ENCODE measurements at regions not wholly inside any gene's neighbourhood (a gene's known extent, or its start where the extent isn't known, plus 50 kb on each side); places are given as distances from the start of the nearest gene placed in this dataset.

DNA sequence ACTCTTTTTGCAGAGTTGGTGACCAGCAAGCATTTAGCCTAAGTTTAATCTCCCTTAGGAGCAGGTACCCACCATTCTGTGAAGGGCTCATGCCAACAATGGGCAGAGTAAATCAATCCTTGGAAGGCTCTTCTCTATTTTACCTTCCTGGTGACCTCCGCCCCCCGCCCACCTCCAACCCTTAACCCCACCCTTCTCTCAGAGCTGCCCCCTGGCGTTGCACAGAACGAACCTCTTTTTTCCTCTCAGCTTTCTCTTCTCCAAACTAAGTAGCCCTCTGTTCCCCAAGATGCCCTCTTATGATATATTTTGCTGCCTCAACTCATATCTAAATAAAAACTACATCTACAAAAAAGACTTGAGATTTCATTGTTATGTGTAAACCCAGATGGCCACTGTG is 186.8 kb downstream of the SEC16B start:
- peaks cover 0 to 21% (median 8%) of the 10 kb centered on the region in 7 donors for H3K9me3 Mint-ChIP-seq
- no peak overlapping the region for H3K27ac Mint-ChIP-seq
- no peaks in the 10 kb centered on the region for H3K4me1 Mint-ChIP-seq
- Histone ChIP-seq H3K27ac (ENCODE audit: insufficient read depth, low read length, poor library complexity, severe bottlenecking) (no peak overlapping the region), H3K4me1 (ENCODE audit: control insufficient read depth, insufficient read depth, low read length, poor library complexity, severe bottlenecking) (no peaks in the 10 kb centered on the region), H3K36me3 (ENCODE audit: control insufficient read depth, insufficient read depth, low read length) (no peaks in the 10 kb centered on the region), H3K4me3 (ENCODE audit: low read depth, low read length) (no peak overlapping the region), H3K27me3 (ENCODE audit: control insufficient read depth, insufficient read depth, low read length) (no peaks in the 10 kb centered on the region), H3K9me3 (ENCODE audit: control insufficient read depth in 2 of 2, low read length in 2 of 2) (no peaks in the 10 kb centered on the region)
- H3K36me3 Mint-ChIP-seq = no peaks in the 10 kb centered on the region
- ATAC-seq (ENCODE audit: low read depth in 2 of 2) = no peak
- DNase-seq = no peak
- no peaks in the 10 kb centered on the region for H3K27me3 Mint-ChIP-seq
- H3K4me3 Mint-ChIP-seq = no peak overlapping the region

DNA sequence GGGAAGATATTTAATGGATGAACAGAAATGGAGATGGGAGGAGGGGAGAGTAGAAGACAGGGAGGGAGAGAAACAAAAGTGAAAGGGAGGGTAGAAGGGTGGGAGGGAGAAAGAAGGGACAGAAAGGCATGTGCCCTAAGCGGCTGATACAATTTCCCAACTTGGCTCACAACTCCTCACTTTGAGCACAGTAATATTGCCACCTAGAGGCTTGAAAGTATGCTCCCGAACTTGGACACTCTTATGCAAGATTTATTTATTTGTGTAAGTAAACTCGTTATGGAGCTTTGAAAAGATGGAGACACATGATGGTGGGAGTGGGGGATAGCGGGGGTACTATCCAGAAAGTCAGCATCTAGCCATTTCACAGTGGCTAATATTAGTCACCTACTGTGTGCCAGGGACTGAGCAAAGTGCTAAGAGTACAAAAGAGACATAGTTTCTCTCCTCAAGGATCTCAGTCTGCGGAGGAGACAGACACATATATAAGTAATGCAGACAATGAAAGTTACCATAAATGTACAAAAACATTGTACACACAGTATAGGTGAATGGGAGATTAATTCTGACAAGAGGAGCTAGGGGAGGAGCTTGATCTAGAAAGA is 189.7 kb downstream of the SEC16B start:
- Mint-ChIP-seq H3K4me1 (no peaks in the 10 kb centered on the region), H3K4me3 (no peak overlapping the region), H3K27me3 (no peaks in the 10 kb centered on the region), H3K9me3 (peaks cover 2 to 29% (median 5%) of the 10 kb centered on the region in 7 donors), H3K27ac (no peak overlapping the region), H3K36me3 (no peaks in the 10 kb centered on the region)
- Histone ChIP-seq H3K36me3 (ENCODE audit: control insufficient read depth, insufficient read depth, low read length) (no peaks in the 10 kb centered on the region), H3K4me3 (ENCODE audit: low read depth, low read length) (no peak overlapping the region), H3K27me3 (ENCODE audit: control insufficient read depth, insufficient read depth, low read length) (no peaks in the 10 kb centered on the region), H3K4me1 (ENCODE audit: control insufficient read depth, insufficient read depth, low read length, poor library complexity, severe bottlenecking) (no peaks in the 10 kb centered on the region), H3K9me3 (ENCODE audit: control insufficient read depth in 2 of 2, low read length in 2 of 2) (no peaks in the 10 kb centered on the region), H3K27ac (ENCODE audit: insufficient read depth, low read length, poor library complexity, severe bottlenecking) (no peak overlapping the region)
- DNase-seq (no peak), ATAC-seq (ENCODE audit: low read depth in 2 of 2) (no peak)

GRCh38 chr1:177779166-177779965 is 190.5 kb downstream of the SEC16B start:
- Mint-ChIP-seq H3K4me3 (no peak overlapping the region), H3K27me3 (no peaks in the 10 kb centered on the region), H3K27ac (no peak overlapping the region), H3K36me3 (no peaks in the 10 kb centered on the region), H3K4me1 (no peaks in the 10 kb centered on the region), H3K9me3 (peaks cover 2 to 32% (median 7%) of the 10 kb centered on the region in 7 donors)
- Histone ChIP-seq H3K27me3 (ENCODE audit: control insufficient read depth, insufficient read depth, low read length) (no peaks in the 10 kb centered on the region), H3K36me3 (ENCODE audit: control insufficient read depth, insufficient read depth, low read length) (no peaks in the 10 kb centered on the region), H3K9me3 (ENCODE audit: control insufficient read depth in 2 of 2, low read length in 2 of 2) (no peaks in the 10 kb centered on the region), H3K4me3 (ENCODE audit: low read depth, low read length) (no peak overlapping the region), H3K27ac (ENCODE audit: insufficient read depth, low read length, poor library complexity, severe bottlenecking) (no peak overlapping the region), H3K4me1 (ENCODE audit: control insufficient read depth, insufficient read depth, low read length, poor library complexity, severe bottlenecking) (no peaks in the 10 kb centered on the region)
- no peak for ATAC-seq (ENCODE audit: low read depth in 2 of 2)
- DNase-seq = no peak

- H3K36me3 ChIP-seq (ENCODE audit: control insufficient read depth, insufficient read depth, low read length) = no peaks in the 10 kb centered on the region
Observed at GRCh38 chr1:177775924-177776323, 193.9 kb downstream of the SEC16B start.

GRCh38 chr1:177772386-177772960 is 197.4 kb downstream of the SEC16B start:
- peaks cover 2 to 29% (median 7%) of the 10 kb centered on the region in 7 donors for H3K9me3 Mint-ChIP-seq
- no peaks in the 10 kb centered on the region for H3K4me1 Mint-ChIP-seq

More at GRCh38 chr1:177775924-177776323, 193.9 kb downstream of the SEC16B start:
- no peak for DNase-seq
- H3K27ac ChIP-seq (ENCODE audit: insufficient read depth, low read length, poor library complexity, severe bottlenecking) = no peak overlapping the region
- H3K27ac Mint-ChIP-seq = no peak overlapping the region
- H3K27me3 ChIP-seq (ENCODE audit: control insufficient read depth, insufficient read depth, low read length) = no peaks in the 10 kb centered on the region
- no peaks in the 10 kb centered on the region for H3K27me3 Mint-ChIP-seq
- peaks cover 0 to 2% of the 10 kb centered on the region in 2 experiments for H3K9me3 ChIP-seq (ENCODE audit: control insufficient read depth in 2 of 2, low read length in 2 of 2)
- H3K4me1 ChIP-seq (ENCODE audit: control insufficient read depth, insufficient read depth, low read length, poor library complexity, severe bottlenecking) = no peaks in the 10 kb centered on the region
- ATAC-seq (ENCODE audit: low read depth in 2 of 2) = no peak
- no peaks in the 10 kb centered on the region for H3K36me3 Mint-ChIP-seq
- H3K4me3 ChIP-seq (ENCODE audit: low read depth, low read length) = no peak overlapping the region
- no peaks in the 10 kb centered on the region for H3K4me1 Mint-ChIP-seq
- no peak overlapping the region for H3K4me3 Mint-ChIP-seq
- H3K9me3 Mint-ChIP-seq = peaks cover under 1 to 43% (median 4%) of the 10 kb centered on the region in 7 donors

DNA sequence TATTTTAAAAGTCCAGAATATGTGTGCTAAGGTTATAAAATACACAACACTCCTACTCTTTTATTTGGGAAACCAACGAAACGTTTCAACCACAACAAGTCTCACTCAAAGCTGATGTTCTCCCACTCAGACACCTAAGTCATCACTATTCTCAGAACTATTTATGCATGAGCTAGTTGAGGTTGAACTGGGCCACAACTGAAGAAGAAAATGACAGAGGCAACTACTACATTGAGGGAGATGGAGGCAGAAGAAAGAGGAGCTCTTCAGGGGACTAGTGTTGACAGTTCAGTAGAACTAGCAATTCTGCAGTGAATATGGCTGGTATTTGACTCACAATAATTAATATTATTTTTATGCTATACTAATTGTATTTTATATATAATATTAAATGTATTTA is 198.2 kb downstream of the SEC16B start:
- Mint-ChIP-seq H3K27ac (no peak overlapping the region), H3K4me3 (no peak overlapping the region), H3K27me3 (no peaks in the 10 kb centered on the region), H3K4me1 (no peaks in the 10 kb centered on the region), H3K9me3 (peaks cover 2 to 29% (median 7%) of the 10 kb centered on the region in 7 donors), H3K36me3 (no peaks in the 10 kb centered on the region)
- Histone ChIP-seq H3K4me1 (ENCODE audit: control insufficient read depth, insufficient read depth, low read length, poor library complexity, severe bottlenecking) (no peaks in the 10 kb centered on the region), H3K36me3 (ENCODE audit: control insufficient read depth, insufficient read depth, low read length) (no peaks in the 10 kb centered on the region), H3K4me3 (ENCODE audit: low read depth, low read length) (no peak overlapping the region), H3K27ac (ENCODE audit: insufficient read depth, low read length, poor library complexity, severe bottlenecking) (no peak overlapping the region), H3K27me3 (ENCODE audit: control insufficient read depth, insufficient read depth, low read length) (no peaks in the 10 kb centered on the region), H3K9me3 (ENCODE audit: control insufficient read depth in 2 of 2, low read length in 2 of 2) (peaks cover 0 to 2% of the 10 kb centered on the region in 2 experiments)
- no peak for ATAC-seq (ENCODE audit: low read depth in 2 of 2)
- DNase-seq = no peak

More at GRCh38 chr1:177772386-177772960, 197.4 kb downstream of the SEC16B start:
- no peaks in the 10 kb centered on the region for H3K36me3 Mint-ChIP-seq
- no peak overlapping the region for H3K27ac Mint-ChIP-seq
- ATAC-seq (ENCODE audit: low read depth in 2 of 2) = no peak
- Histone ChIP-seq H3K4me1 (ENCODE audit: control insufficient read depth, insufficient read depth, low read length, poor library complexity, severe bottlenecking) (no peaks in the 10 kb centered on the region), H3K36me3 (ENCODE audit: control insufficient read depth, insufficient read depth, low read length) (no peaks in the 10 kb centered on the region), H3K4me3 (ENCODE audit: low read depth, low read length) (no peak overlapping the region), H3K27ac (ENCODE audit: insufficient read depth, low read length, poor library complexity, severe bottlenecking) (no peak overlapping the region), H3K9me3 (ENCODE audit: control insufficient read depth in 2 of 2, low read length in 2 of 2) (peaks cover 0 to 2% of the 10 kb centered on the region in 2 experiments), H3K27me3 (ENCODE audit: control insufficient read depth, insufficient read depth, low read length) (no peaks in the 10 kb centered on the region)
- no peak overlapping the region for H3K4me3 Mint-ChIP-seq
- no peaks in the 10 kb centered on the region for H3K27me3 Mint-ChIP-seq
- no peak for DNase-seq

DNA sequence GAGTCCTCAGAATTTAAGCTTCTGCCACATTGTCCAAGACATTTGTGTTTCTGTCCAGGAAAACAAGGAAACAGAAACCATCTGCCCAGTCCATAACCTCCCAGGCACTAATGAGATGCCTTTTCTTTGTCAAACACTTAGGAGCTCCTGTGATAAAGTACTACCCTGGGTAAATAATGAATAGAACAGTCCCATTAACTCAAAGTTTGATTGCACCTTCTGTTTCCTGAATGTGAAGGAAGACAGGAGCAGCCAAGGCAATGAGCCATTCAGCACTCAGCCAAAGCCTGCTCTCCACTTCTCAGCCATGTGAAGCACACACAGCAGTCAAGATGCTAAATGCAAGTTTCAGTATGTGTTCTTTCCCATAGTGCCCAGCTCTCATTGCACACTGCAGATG is 199.8 kb downstream of the SEC16B start:
- no peaks in the 10 kb centered on the region for H3K4me1 Mint-ChIP-seq
- no peak overlapping the region for H3K27ac Mint-ChIP-seq
- Histone ChIP-seq H3K9me3 (ENCODE audit: control insufficient read depth in 2 of 2, low read length in 2 of 2) (peaks cover 0 to 2% of the 10 kb centered on the region in 2 experiments), H3K27me3 (ENCODE audit: control insufficient read depth, insufficient read depth, low read length) (no peaks in the 10 kb centered on the region), H3K4me3 (ENCODE audit: low read depth, low read length) (no peak overlapping the region), H3K36me3 (ENCODE audit: control insufficient read depth, insufficient read depth, low read length) (no peaks in the 10 kb centered on the region), H3K4me1 (ENCODE audit: control insufficient read depth, insufficient read depth, low read length, poor library complexity, severe bottlenecking) (no peaks in the 10 kb centered on the region), H3K27ac (ENCODE audit: insufficient read depth, low read length, poor library complexity, severe bottlenecking) (no peak overlapping the region)
- H3K4me3 Mint-ChIP-seq = no peak overlapping the region
- no peak for ATAC-seq (ENCODE audit: low read depth in 2 of 2)
- peaks cover 2 to 21% (median 7%) of the 10 kb centered on the region in 7 donors for H3K9me3 Mint-ChIP-seq
- H3K36me3 Mint-ChIP-seq = no peaks in the 10 kb centered on the region
- H3K27me3 Mint-ChIP-seq = no peaks in the 10 kb centered on the region
- DNase-seq = no peak
